ENCODE measurements at regions not wholly inside any gene's neighbourhood (a gene's known extent, or its start where the extent isn't known, plus 50 kb on each side); places are given as distances from the start of the nearest gene placed in this dataset.

- TF ChIP-seq, protein P1, sequence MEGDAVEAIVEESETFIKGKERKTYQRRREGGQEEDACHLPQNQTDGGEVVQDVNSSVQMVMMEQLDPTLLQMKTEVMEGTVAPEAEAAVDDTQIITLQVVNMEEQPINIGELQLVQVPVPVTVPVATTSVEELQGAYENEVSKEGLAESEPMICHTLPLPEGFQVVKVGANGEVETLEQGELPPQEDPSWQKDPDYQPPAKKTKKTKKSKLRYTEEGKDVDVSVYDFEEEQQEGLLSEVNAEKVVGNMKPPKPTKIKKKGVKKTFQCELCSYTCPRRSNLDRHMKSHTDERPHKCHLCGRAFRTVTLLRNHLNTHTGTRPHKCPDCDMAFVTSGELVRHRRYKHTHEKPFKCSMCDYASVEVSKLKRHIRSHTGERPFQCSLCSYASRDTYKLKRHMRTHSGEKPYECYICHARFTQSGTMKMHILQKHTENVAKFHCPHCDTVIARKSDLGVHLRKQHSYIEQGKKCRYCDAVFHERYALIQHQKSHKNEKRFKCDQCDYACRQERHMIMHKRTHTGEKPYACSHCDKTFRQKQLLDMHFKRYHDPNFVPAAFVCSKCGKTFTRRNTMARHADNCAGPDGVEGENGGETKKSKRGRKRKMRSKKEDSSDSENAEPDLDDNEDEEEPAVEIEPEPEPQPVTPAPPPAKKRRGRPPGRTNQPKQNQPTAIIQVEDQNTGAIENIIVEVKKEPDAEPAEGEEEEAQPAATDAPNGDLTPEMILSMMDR (optimal IDR thresholded peaks at IDR 0.05 in 1 of 3, IDR thresholded peaks at IDR 0.05 in 1 of 3, conservative IDR thresholded peaks at IDR 0.05 in 1 of 3; ENCODE audit: extremely low read depth in 1 of 3, insufficient read depth in 2 of 3, low read length in 3 of 3): no peak
- no peak for TF ChIP-seq EZH2 (IDR thresholded peaks at IDR 0.05; ENCODE audit: low read length)
These were observed 1393.7 kb downstream of the DSC3 start for GRCh38 chr18:29648891-29649290.

Data from keratinocyte (primary cell).